Anterior cingulate cortex (tissue), 58 donors: ENCODE measurements at regions not wholly inside any gene's neighbourhood (a gene's known extent, or its start where the extent isn't known, plus 50 kb on each side); places are given as distances from the start of the nearest gene placed in this dataset.

Experiments
- DNase-seq, 58 donors: peaks; one replicate each; lab custom pipeline; 2025; lab: John Stamatoyannopoulos, UW

GRCh38 chr2:2400286-2401038, 69.4 kb upstream of the MYT1L start:
- DNase-seq: no peak

GRCh38 chr2:2399396-2399795, 68.3 kb upstream of the MYT1L start:
- DNase-seq: no peak

- DNase-seq: no peak
Observed at GRCh38 chr2:2392332-2392731, 61.3 kb upstream of the MYT1L start.

- no peak for DNase-seq
Observed at GRCh38 chr2:2389215-2389614, 58.1 kb upstream of the MYT1L start.
